CD14-positive monocyte (primary cell): ENCODE measurements at regions not wholly inside any gene's neighbourhood (a gene's known extent, or its start where the extent isn't known, plus 50 kb on each side); places are given as distances from the start of the nearest gene placed in this dataset.

Experiments used
- DNase-seq, 3 donors: peaks; one replicate each; pipeline ENCODE4 v3.0.0-alpha.2; 2011 to 2022
- H2AFZ ChIP-seq: 2 replicates; pipeline ENCODE4 v1.6.0; 2012; ENCODE audit warnings: mild to moderate bottlenecking, low read depth, low read length, inconsistent platforms; ENCODE audit not compliant: insufficient read depth, poor library complexity, severe bottlenecking
- H3K27ac ChIP-seq, 2 donors: 1 replicate in 1 of 2; 2 replicates in 1 of 2; pipeline ENCODE4 v1.5.1; 2012 to 2013; ENCODE audit warnings: low read length in 2 of 2, control low read depth in 1 of 2, inconsistent platforms in 1 of 2, low read depth in 1 of 2, mild to moderate bottlenecking in 1 of 2
- H3K27me3 ChIP-seq, 2 donors: one replicate each; pipeline versions ENCODE4 v1.6.0 to v1.6.1; 2011 to 2013; ENCODE audit warnings: low read length in 2 of 2; ENCODE audit not compliant: control insufficient read depth in 2 of 2, insufficient read depth in 2 of 2
- H3K36me3 ChIP-seq, 2 donors: replicated peaks in 1 of 2; 1 replicate in 1 of 2; 2 replicates in 1 of 2; pipeline versions ENCODE4 v1.5.1 to v1.6.1; 2012 to 2013; ENCODE audit warnings: low read length in 2 of 2, control low read depth in 1 of 2, inconsistent platforms in 1 of 2, mild to moderate bottlenecking in 1 of 2; ENCODE audit not compliant: insufficient read depth in 2 of 2, control insufficient read depth in 1 of 2
- H3K4me1 ChIP-seq, 2 donors: 1 replicate in 1 of 2; 2 replicates in 1 of 2; pipeline versions ENCODE4 v1.5.1 to v1.6.1; 2012 to 2013; ENCODE audit warnings: low read length in 2 of 2, control low read depth in 1 of 2, inconsistent platforms in 1 of 2, mild to moderate bottlenecking in 1 of 2, moderate library complexity in 1 of 2; ENCODE audit not compliant: insufficient read depth in 2 of 2, control insufficient read depth in 1 of 2
- H3K4me2 ChIP-seq: replicated peaks from 2 replicates; pipeline ENCODE3; 2012; ENCODE audit warnings: low read length, moderate library complexity, mild to moderate bottlenecking; ENCODE audit not compliant: poor library complexity, severe bottlenecking; ENCODE audit errors: extremely low read depth
- H3K4me3 ChIP-seq, 3 experiments: fragments of 200-600 bp in 1 of 3; sonication (generic) in 1 of 3; replicated peaks in 1 of 3; 1 replicate in 2 of 3; 2 replicates in 1 of 3; pipeline ENCODE4 v1.5.1; 2011 to 2013; ENCODE audit warnings: low read length in 3 of 3, mild to moderate bottlenecking in 3 of 3, control low read depth in 2 of 3, low read depth in 2 of 3, inconsistent platforms in 1 of 3, moderate library complexity in 1 of 3
- H3K79me2 ChIP-seq: 2 replicates; pipeline ENCODE4 v1.6.0; 2012; ENCODE audit warnings: mild to moderate bottlenecking, control low read depth, inconsistent platforms, low read length, moderate library complexity; ENCODE audit not compliant: insufficient read depth
- H3K9ac ChIP-seq: 2 replicates; pipeline ENCODE4 v1.6.0; 2017; ENCODE audit warnings: low read length, mild to moderate bottlenecking; ENCODE audit not compliant: insufficient read depth, poor library complexity, severe bottlenecking
- H3K9me3 ChIP-seq, 2 donors: replicated peaks in 1 of 2; 1 replicate in 1 of 2; 2 replicates in 1 of 2; pipeline versions ENCODE4 v1.5.1 to v1.6.1; 2012 to 2013; ENCODE audit warnings: low read length in 2 of 2, control low read depth in 1 of 2; ENCODE audit not compliant: control insufficient read depth in 1 of 2, insufficient read depth in 1 of 2
- H4K20me1 ChIP-seq: 2 replicates; pipeline ENCODE4 v1.6.0; 2012; ENCODE audit warnings: mild to moderate bottlenecking, low read length, control low read depth, moderate library complexity; ENCODE audit not compliant: insufficient read depth
- H3K27ac Mint-ChIP-seq, 7 donors: one replicate each; pipeline ENCODE4 v1.8.0; 2020; ENCODE audit warnings: mild to moderate bottlenecking in 7 of 7, mixed read lengths in 7 of 7, moderate library complexity in 6 of 7, inconsistent platforms in 2 of 7
- H3K27me3 Mint-ChIP-seq, 3 donors: one replicate each; pipeline ENCODE4 v1.8.0; 2021 to 2022; ENCODE audit warnings: low read depth in 3 of 3, mild to moderate bottlenecking in 3 of 3, mixed read lengths in 3 of 3, moderate library complexity in 3 of 3, inconsistent platforms in 1 of 3
- H3K36me3 Mint-ChIP-seq, 2 donors: one replicate each; pipeline ENCODE4 v1.8.0; 2020; ENCODE audit warnings: mixed read lengths in 2 of 2, inconsistent platforms in 1 of 2, mild to moderate bottlenecking in 1 of 2
- H3K4me1 Mint-ChIP-seq: one replicate; pipeline ENCODE4 v1.8.0; 2020; ENCODE audit warnings: mild to moderate bottlenecking, mixed read lengths
- H3K4me3 Mint-ChIP-seq, 2 donors: one replicate each; pipeline ENCODE4 v1.8.0; 2020; ENCODE audit warnings: mild to moderate bottlenecking in 2 of 2, mixed read lengths in 2 of 2, moderate library complexity in 1 of 2
- H3K9me3 Mint-ChIP-seq, 7 donors: one replicate each; pipeline ENCODE4 v1.8.0; 2020 to 2022; ENCODE audit warnings: mixed read lengths in 7 of 7, mild to moderate bottlenecking in 6 of 7, moderate library complexity in 6 of 7, inconsistent platforms in 2 of 7
- CTCF ChIP-seq: fragments of 200-600 bp; IDR thresholded peaks from one replicate; pipeline ENCODE4 v1.8.0; 2022; ENCODE audit warnings: antibody characterized with exemption, mild to moderate bottlenecking
- WGBS: methylation state at CpG from one replicate; pipeline ENCODE4 v1.1.5; 2013; ENCODE audit warnings: missing lambda C conversion rate; ENCODE audit not compliant: insufficient coverage; 5-methylcytosine and 5-hydroxymethylcytosine counted together
- intact Hi-C, 2 donors: fragments of 100-400 bp; cut with micrococcal nuclease; formaldehyde crosslinking; loops; one replicate each; pipeline versions ENCODE4 v1.15.0 to v1.15.1; 2023

GRCh38 chr3:64956711-64957325 lies 269.0 kb upstream of the ADAMTS9 start:
- no peaks in the 10 kb centered on the region for H3K36me3 ChIP-seq
- intact Hi-C loops: no loop called here
- H3K9ac ChIP-seq: no peak overlapping the region
- H3K27ac Mint-ChIP-seq: no peak overlapping the region
- WGBS: 79% methylated on average over 4 of the region's 10 CpGs
- H3K4me1 ChIP-seq: no peaks in the 10 kb centered on the region
- H3K27me3 Mint-ChIP-seq: no peaks in the 10 kb centered on the region
- H3K4me2 ChIP-seq: no peak overlapping the region
- no peaks in the 10 kb centered on the region for H3K27me3 ChIP-seq
- no peak for DNase-seq
- H3K4me3 Mint-ChIP-seq: no peak overlapping the region
- no peak overlapping the region for H3K4me3 ChIP-seq
- no peaks in the 10 kb centered on the region for H3K4me1 Mint-ChIP-seq
- H3K9me3 ChIP-seq: no peaks in the 10 kb centered on the region
- no peak overlapping the region for H3K27ac ChIP-seq
- no peaks in the 10 kb centered on the region for H3K79me2 ChIP-seq
- no peaks in the 10 kb centered on the region for H4K20me1 ChIP-seq
- H3K9me3 Mint-ChIP-seq: peaks cover 0 to 4% (median 0%) of the 10 kb centered on the region in 7 donors
- H3K36me3 Mint-ChIP-seq: no peaks in the 10 kb centered on the region
- no peak for TF ChIP-seq CTCF
- H2AFZ ChIP-seq: no peak overlapping the region

GRCh38 chr3:64954995-64955636 lies 267.3 kb upstream of the ADAMTS9 start:
- Histone ChIP-seq H3K4me1 (no peaks in the 10 kb centered on the region), H3K9ac (no peak overlapping the region), H2AFZ (no peak overlapping the region), H3K4me2 (no peak overlapping the region), H3K4me3 (no peak overlapping the region), H3K27me3 (no peaks in the 10 kb centered on the region), H3K9me3 (no peaks in the 10 kb centered on the region), H3K27ac (no peak overlapping the region), H3K79me2 (no peaks in the 10 kb centered on the region), H3K36me3 (no peaks in the 10 kb centered on the region), H4K20me1 (no peaks in the 10 kb centered on the region)
- intact Hi-C loops: no loop called here
- WGBS: 83% methylated on average over 1 of the region's 4 CpGs
- H3K4me3 Mint-ChIP-seq: no peak overlapping the region
- no peaks in the 10 kb centered on the region for H3K4me1 Mint-ChIP-seq
- H3K27me3 Mint-ChIP-seq: no peaks in the 10 kb centered on the region
- TF ChIP-seq CTCF: no peak
- peaks cover 0 to 7% (median 0%) of the 10 kb centered on the region in 7 donors for H3K9me3 Mint-ChIP-seq
- H3K27ac Mint-ChIP-seq: no peak overlapping the region
- DNase-seq: no peak
- no peaks in the 10 kb centered on the region for H3K36me3 Mint-ChIP-seq
